ENCODE measurements at regions not wholly inside any gene's neighbourhood (a gene's known extent, or its start where the extent isn't known, plus 50 kb on each side); places are given as distances from the start of the nearest gene placed in this dataset.

- peak in 1 of 2 donors; percentile 44 for DNase-seq (ENCODE audit: extremely low spot score in 2 of 2)
- no peaks in the 10 kb centered on the region for H3K36me3 ChIP-seq
- H3K27ac ChIP-seq = no peak overlapping the region
- H3K4me1 ChIP-seq = no peaks in the 10 kb centered on the region
- no peaks in the 10 kb centered on the region for H3K9me3 ChIP-seq
- TF ChIP-seq POLR2A (IDR thresholded peaks at IDR 0.05) (no peak), CTCF (IDR thresholded peaks at IDR 0.05) (no peak), POLR2AphosphoS5 (IDR thresholded peaks at IDR 0.05; ENCODE audit: insufficient read depth in 1 of 2, low read depth in 1 of 2) (no peak)
- no peak overlapping the region for H3K4me3 ChIP-seq
- intact Hi-C loops (cut with DNase I) = no loop called here
- no peaks in the 10 kb centered on the region for H3K27me3 ChIP-seq
Measured at GRCh38 chr10:2895594-2896196, 171.7 kb upstream of the PFKP start.

GRCh38 chr10:2893991-2894390 is 173.4 kb upstream of the PFKP start:
- Histone ChIP-seq H3K9me3 (no peaks in the 10 kb centered on the region), H3K27ac (no peak overlapping the region), H3K36me3 (no peaks in the 10 kb centered on the region), H3K4me3 (no peak overlapping the region), H3K4me1 (no peaks in the 10 kb centered on the region), H3K27me3 (no peaks in the 10 kb centered on the region)
- intact Hi-C loops (cut with DNase I) = no loop called here
- peak in 1 of 2 donors; percentile 47 for DNase-seq (ENCODE audit: extremely low spot score in 2 of 2)
- TF ChIP-seq POLR2A (IDR thresholded peaks at IDR 0.05) (no peak), CTCF (IDR thresholded peaks at IDR 0.05) (no peak), POLR2AphosphoS5 (IDR thresholded peaks at IDR 0.05; ENCODE audit: insufficient read depth in 1 of 2, low read depth in 1 of 2) (no peak)

- H3K9me3 ChIP-seq = no peaks in the 10 kb centered on the region
- TF ChIP-seq POLR2A (IDR thresholded peaks at IDR 0.05) = no peak
- TF ChIP-seq CTCF (IDR thresholded peaks at IDR 0.05) = no peak
- H3K4me3 ChIP-seq = no peak overlapping the region
- no peaks in the 10 kb centered on the region for H3K4me1 ChIP-seq
- H3K36me3 ChIP-seq = no peaks in the 10 kb centered on the region
- H3K27me3 ChIP-seq = no peaks in the 10 kb centered on the region
- no peak overlapping the region for H3K27ac ChIP-seq
- intact Hi-C loops (cut with DNase I) = no loop called here
- DNase-seq (ENCODE audit: extremely low spot score in 2 of 2) = peak in 1 of 2 donors; percentile 32
Measured at GRCh38 chr10:2893158-2893845, 174.0 kb upstream of the PFKP start.

- DNase-seq (ENCODE audit: extremely low spot score in 2 of 2) = no peak
- Histone ChIP-seq H3K36me3 (no peaks in the 10 kb centered on the region), H3K9me3 (no peaks in the 10 kb centered on the region), H3K27ac (no peak overlapping the region), H3K4me1 (no peaks in the 10 kb centered on the region), H3K4me3 (no peak overlapping the region), H3K27me3 (no peaks in the 10 kb centered on the region)
- TF ChIP-seq CTCF (IDR thresholded peaks at IDR 0.05) (no peak), POLR2A (IDR thresholded peaks at IDR 0.05) (no peak), POLR2AphosphoS5 (IDR thresholded peaks at IDR 0.05; ENCODE audit: insufficient read depth in 1 of 2, low read depth in 1 of 2) (no peak)
- intact Hi-C loops (cut with DNase I) = no loop called here
Measured at GRCh38 chr10:2891770-2892124, 175.6 kb upstream of the PFKP start.

GRCh38 chr10:2891073-2891769 is 176.1 kb upstream of the PFKP start:
- intact Hi-C loops (cut with DNase I) = no loop called here
- DNase-seq (ENCODE audit: extremely low spot score in 2 of 2) = no peak
- no peak for TF ChIP-seq CTCF (IDR thresholded peaks at IDR 0.05)
- no peak for TF ChIP-seq POLR2A (IDR thresholded peaks at IDR 0.05)
- no peak for TF ChIP-seq POLR2AphosphoS5 (IDR thresholded peaks at IDR 0.05; ENCODE audit: insufficient read depth in 1 of 2, low read depth in 1 of 2)
- no peaks in the 10 kb centered on the region for H3K4me1 ChIP-seq
- no peaks in the 10 kb centered on the region for H3K36me3 ChIP-seq
- H3K4me3 ChIP-seq = no peak overlapping the region
- H3K27ac ChIP-seq = no peak overlapping the region
- H3K9me3 ChIP-seq = no peaks in the 10 kb centered on the region
- no peaks in the 10 kb centered on the region for H3K27me3 ChIP-seq
